ENCODE measurements at regions not wholly inside any gene's neighbourhood (a gene's known extent, or its start where the extent isn't known, plus 50 kb on each side); places are given as distances from the start of the nearest gene placed in this dataset.

- Mint-ChIP-seq H3K27ac (no peak overlapping the region), H3K9me3 (no peaks in the 10 kb centered on the region), H3K27me3 (peaks cover 4% of the 10 kb centered on the region), H3K4me3 (no peak overlapping the region), H3K36me3 (ENCODE audit: low read depth) (no peaks in the 10 kb centered on the region), H3K4me1 (no peaks in the 10 kb centered on the region)
- ChIA-PET POLR2A (no interaction called here), CTCF (no interaction called here)
- DNase-seq, result no peak
Observed at GRCh38 chr2:128832946-128833663, 514.4 kb upstream of the HS6ST1 start.

- Mint-ChIP-seq H3K4me1 (no peaks in the 10 kb centered on the region), H3K4me3 (no peak overlapping the region), H3K36me3 (ENCODE audit: low read depth) (no peaks in the 10 kb centered on the region), H3K9me3 (no peaks in the 10 kb centered on the region), H3K27ac (no peak overlapping the region), H3K27me3 (peaks cover 4% of the 10 kb centered on the region)
- ChIA-PET CTCF (no interaction called here), POLR2A (no interaction called here)
- no peak for DNase-seq
Observed at GRCh38 chr2:128833664-128834027, 515.0 kb upstream of the HS6ST1 start.

- Mint-ChIP-seq H3K27ac (no peak overlapping the region), H3K4me1 (no peaks in the 10 kb centered on the region), H3K9me3 (no peaks in the 10 kb centered on the region), H3K36me3 (ENCODE audit: low read depth) (no peaks in the 10 kb centered on the region), H3K4me3 (no peak overlapping the region), H3K27me3 (no peaks in the 10 kb centered on the region)
- POLR2A ChIA-PET, result no interaction called here
- DNase-seq, result no peak
- CTCF ChIA-PET, result no interaction called here
Observed at GRCh38 chr2:128834207-128834879, 515.7 kb upstream of the HS6ST1 start.

- CTCF ChIA-PET, result no interaction called here
- Mint-ChIP-seq H3K36me3 (ENCODE audit: low read depth) (no peaks in the 10 kb centered on the region), H3K27me3 (no peaks in the 10 kb centered on the region), H3K4me3 (no peak overlapping the region), H3K27ac (no peak overlapping the region), H3K9me3 (no peaks in the 10 kb centered on the region), H3K4me1 (no peaks in the 10 kb centered on the region)
- POLR2A ChIA-PET, result no interaction called here
- DNase-seq, result no peak
Observed at GRCh38 chr2:128834880-128835252, 516.2 kb upstream of the HS6ST1 start.

- ChIA-PET CTCF (no interaction called here), POLR2A (no interaction called here)
- no peaks in the 10 kb centered on the region for H3K9me3 Mint-ChIP-seq
- H3K27me3 Mint-ChIP-seq, result no peaks in the 10 kb centered on the region
- no peak for DNase-seq
- no peak overlapping the region for H3K27ac Mint-ChIP-seq
- H3K36me3 Mint-ChIP-seq (ENCODE audit: low read depth), result no peaks in the 10 kb centered on the region
- no peak overlapping the region for H3K4me3 Mint-ChIP-seq
- no peaks in the 10 kb centered on the region for H3K4me1 Mint-ChIP-seq
Observed at GRCh38 chr2:128835342-128835855, 516.7 kb upstream of the HS6ST1 start.

- no peak overlapping the region for H3K4me3 Mint-ChIP-seq
- ChIA-PET POLR2A (no interaction called here), CTCF (interaction anchor here (0.5 kb wide), 1 partner anchor 296 kb away, joined by 3 read pairs; no protein-coding TSS in a partner anchor)
- no peak for DNase-seq
- no peak overlapping the region for H3K27ac Mint-ChIP-seq
- H3K9me3 Mint-ChIP-seq, result no peaks in the 10 kb centered on the region
- no peaks in the 10 kb centered on the region for H3K4me1 Mint-ChIP-seq
- no peaks in the 10 kb centered on the region for H3K27me3 Mint-ChIP-seq
- H3K36me3 Mint-ChIP-seq (ENCODE audit: low read depth), result no peaks in the 10 kb centered on the region
Observed at GRCh38 chr2:128835974-128836373, 517.3 kb upstream of the HS6ST1 start.

GRCh38 chr2:128836559-128837100 lies 518.0 kb upstream of the HS6ST1 start:
- Mint-ChIP-seq H3K4me1 (no peaks in the 10 kb centered on the region), H3K27ac (no peak overlapping the region), H3K36me3 (ENCODE audit: low read depth) (no peaks in the 10 kb centered on the region), H3K4me3 (no peak overlapping the region), H3K9me3 (no peaks in the 10 kb centered on the region), H3K27me3 (no peaks in the 10 kb centered on the region)
- ChIA-PET CTCF (interaction anchor here (0.5 kb wide), 1 partner anchor 297 kb away, joined by 3 read pairs; no protein-coding TSS in a partner anchor), POLR2A (no interaction called here)
- no peak for DNase-seq

- POLR2A ChIA-PET, result no interaction called here
- no peak for DNase-seq
- H3K4me1 Mint-ChIP-seq, result no peaks in the 10 kb centered on the region
- H3K9me3 Mint-ChIP-seq, result no peaks in the 10 kb centered on the region
- no peak overlapping the region for H3K27ac Mint-ChIP-seq
- H3K4me3 Mint-ChIP-seq, result no peak overlapping the region
- no peaks in the 10 kb centered on the region for H3K27me3 Mint-ChIP-seq
- H3K36me3 Mint-ChIP-seq (ENCODE audit: low read depth), result no peaks in the 10 kb centered on the region
- CTCF ChIA-PET, result no interaction called here
Observed at GRCh38 chr2:128838244-128838643, 519.6 kb upstream of the HS6ST1 start.

- no peak for DNase-seq
- ChIA-PET CTCF (no interaction called here), POLR2A (no interaction called here)
- no peaks in the 10 kb centered on the region for H3K27me3 Mint-ChIP-seq
- H3K27ac Mint-ChIP-seq, result no peak overlapping the region
- no peak overlapping the region for H3K4me3 Mint-ChIP-seq
- H3K9me3 Mint-ChIP-seq, result no peaks in the 10 kb centered on the region
- H3K36me3 Mint-ChIP-seq (ENCODE audit: low read depth), result no peaks in the 10 kb centered on the region
- H3K4me1 Mint-ChIP-seq, result no peaks in the 10 kb centered on the region
Observed at GRCh38 chr2:128841803-128842202, 523.1 kb upstream of the HS6ST1 start.

GRCh38 chr2:128867311-128867710 lies 548.6 kb upstream of the HS6ST1 start:
- Mint-ChIP-seq H3K4me1 (no peaks in the 10 kb centered on the region), H3K9me3 (no peaks in the 10 kb centered on the region), H3K27me3 (no peaks in the 10 kb centered on the region), H3K27ac (no peak overlapping the region), H3K36me3 (ENCODE audit: low read depth) (no peaks in the 10 kb centered on the region), H3K4me3 (no peak overlapping the region)
- no peak for DNase-seq
- ChIA-PET POLR2A (no interaction called here), CTCF (no interaction called here)

- Mint-ChIP-seq H3K9me3 (no peaks in the 10 kb centered on the region), H3K4me3 (no peak overlapping the region), H3K36me3 (ENCODE audit: low read depth) (no peaks in the 10 kb centered on the region), H3K27me3 (no peaks in the 10 kb centered on the region), H3K27ac (no peak overlapping the region), H3K4me1 (no peaks in the 10 kb centered on the region)
- CTCF ChIA-PET, result no interaction called here
- DNase-seq, result no peak
- POLR2A ChIA-PET, result no interaction called here
Observed at GRCh38 chr2:128867936-128868636, 549.4 kb upstream of the HS6ST1 start.

- CTCF ChIA-PET, result no interaction called here
- Mint-ChIP-seq H3K4me1 (no peaks in the 10 kb centered on the region), H3K27me3 (no peaks in the 10 kb centered on the region), H3K27ac (no peak overlapping the region), H3K4me3 (no peak overlapping the region), H3K36me3 (ENCODE audit: low read depth) (no peaks in the 10 kb centered on the region), H3K9me3 (no peaks in the 10 kb centered on the region)
- POLR2A ChIA-PET, result no interaction called here
- DNase-seq, result no peak
Observed at GRCh38 chr2:128868686-128869551, 550.3 kb upstream of the HS6ST1 start.

GRCh38 chr2:128874608-128875007 lies 555.9 kb upstream of the HS6ST1 start:
- Mint-ChIP-seq H3K27me3 (no peaks in the 10 kb centered on the region), H3K4me3 (no peak overlapping the region), H3K27ac (no peak overlapping the region), H3K36me3 (ENCODE audit: low read depth) (no peaks in the 10 kb centered on the region), H3K4me1 (no peaks in the 10 kb centered on the region), H3K9me3 (no peaks in the 10 kb centered on the region)
- no peak for DNase-seq
- CTCF ChIA-PET, result no interaction called here
- POLR2A ChIA-PET, result no interaction called here
